H1 (cell line): ENCODE measurements at regions not wholly inside any gene's neighbourhood (a gene's known extent, or its start where the extent isn't known, plus 50 kb on each side); places are given as distances from the start of the nearest gene placed in this dataset.

Experiments
- CTCF ChIA-PET: fragments of 300-600 bp; sonication (Branson Sonifier 250); formaldehyde crosslinking; loops from one replicate; lab custom pipeline; 2021; ENCODE audit not compliant: partially characterized antibody; lab: Charles Lee
- POLR2A ChIA-PET: fragments of 300-600 bp; sonication (Branson Sonifier 250); formaldehyde crosslinking; loops from one replicate; lab custom pipeline; 2021; ENCODE audit warnings: inconsistent platforms; ENCODE audit not compliant: partially characterized antibody; lab: Charles Lee
- DNase-seq, 2 experiments: peaks; one replicate each; pipeline versions ENCODE4 v3.0.0 to v3.0.0-alpha.2; 2010 to 2022; ENCODE audit warnings: low spot score in 2 of 2, low read depth in 1 of 2, mixed read lengths in 1 of 2
- FAIRE-seq: peaks from 2 replicates; lab custom pipeline; 2011; peaks lifted over from hg19 to GRCh38; lab: Jason Lieb, UNC
- H2AFZ ChIP-seq: 2 replicates; pipeline ENCODE4 v1.8.1; 2012; ENCODE audit warnings: low read length, inconsistent platforms
- H2AK5ac ChIP-seq: 2 replicates; pipeline ENCODE4 v1.6.1; 2013; ENCODE audit warnings: low read depth, low read length
- H2BK120ac ChIP-seq: replicated peaks from 2 replicates; pipeline ENCODE3; 2013; ENCODE audit warnings: low read depth, low read length, inconsistent platforms
- H2BK12ac ChIP-seq: 2 replicates; pipeline ENCODE4 v1.6.1; 2013; ENCODE audit warnings: low read depth, low read length
- H2BK15ac ChIP-seq: 2 replicates; pipeline ENCODE4 v1.6.1; 2013; ENCODE audit warnings: low read length
- H2BK20ac ChIP-seq: 2 replicates; pipeline ENCODE4 v1.6.1; 2013; ENCODE audit warnings: low read length
- H2BK5ac ChIP-seq: 2 replicates; pipeline ENCODE4 v1.6.1; 2013; ENCODE audit warnings: low read depth, low read length
- H3K14ac ChIP-seq: 2 replicates; pipeline ENCODE4 v1.6.1; 2013; ENCODE audit warnings: inconsistent platforms; ENCODE audit not compliant: insufficient read length
- H3K18ac ChIP-seq: 2 replicates; pipeline ENCODE4 v1.6.1; 2013; ENCODE audit warnings: low read length; ENCODE audit errors: extremely low read depth
- H3K23ac ChIP-seq: 2 replicates; pipeline ENCODE4 v1.6.1; 2013; ENCODE audit warnings: inconsistent platforms; ENCODE audit not compliant: insufficient read length
- H3K23me2 ChIP-seq: 2 replicates; pipeline ENCODE4 v1.6.1; 2013; ENCODE audit warnings: low read depth, low read length
- H3K27ac ChIP-seq: 2 replicates; pipeline ENCODE4 v1.6.1; 2011; ENCODE audit warnings: low read depth, low read length, inconsistent platforms
- H3K27me3 ChIP-seq, 4 experiments: replicated peaks in 1 of 4; 1 replicate in 1 of 4; 2 replicates in 3 of 4; pipeline versions ENCODE4 v1.6.1 to v1.8.1; 2011 to 2013; ENCODE audit warnings: low read length in 3 of 4, mild to moderate bottlenecking in 3 of 4, inconsistent platforms in 2 of 4, mixed read lengths in 2 of 4, moderate library complexity in 1 of 4; ENCODE audit not compliant: control insufficient read depth in 3 of 4, insufficient read depth in 3 of 4; ENCODE audit errors: extremely low read depth in 1 of 4
- H3K36me3 ChIP-seq, 4 experiments: 2 replicates each; pipeline versions ENCODE4 v1.6.1 to v1.8.1; 2011 to 2013; ENCODE audit warnings: mild to moderate bottlenecking in 4 of 4, low read length in 3 of 4, moderate library complexity in 2 of 4, control low read depth in 1 of 4, inconsistent platforms in 1 of 4; ENCODE audit not compliant: insufficient read depth in 4 of 4, control insufficient read depth in 2 of 4
- H3K4ac ChIP-seq: replicated peaks from 2 replicates; pipeline ENCODE3; 2013; ENCODE audit warnings: low read length, low read depth, mixed read lengths, inconsistent platforms; ENCODE audit not compliant: insufficient read length
- H3K4me1 ChIP-seq, 4 experiments: replicated peaks in 1 of 4; 1 replicate in 1 of 4; 2 replicates in 3 of 4; pipeline versions ENCODE4 v1.6.1 to v1.8.1; 2011 to 2013; ENCODE audit warnings: low read length in 3 of 4, inconsistent platforms in 2 of 4, mixed read lengths in 1 of 4; ENCODE audit not compliant: insufficient read depth in 4 of 4, control insufficient read depth in 3 of 4
- H3K4me2 ChIP-seq, 2 experiments: 2 replicates each; pipeline versions ENCODE4 v1.6.1 to v1.8.1; 2011 to 2013; ENCODE audit warnings: low read depth in 2 of 2, low read length in 2 of 2, control low read depth in 1 of 2, inconsistent platforms in 1 of 2, mild to moderate bottlenecking in 1 of 2; ENCODE audit not compliant: insufficient read depth in 1 of 2
- H3K4me3 ChIP-seq, 4 experiments: fragments of 200-600, 300-600 bp in 1 of 4; sonication (generic), shearing (Covaris generic), sonication (Bioruptor Twin) in 1 of 4; 2 replicates each; pipeline versions ENCODE4 v1.5.1 to v1.8.1; 2011 to 2016; ENCODE audit warnings: low read length in 4 of 4, low read depth in 3 of 4, control low read depth in 2 of 4, inconsistent platforms in 2 of 4, mild to moderate bottlenecking in 2 of 4, mixed read lengths in 1 of 4, moderate library complexity in 1 of 4; ENCODE audit not compliant: insufficient read depth in 2 of 4; ENCODE audit errors: extremely low read depth in 1 of 4
- H3K56ac ChIP-seq: replicated peaks from 2 replicates; pipeline ENCODE3; 2013; ENCODE audit warnings: low read depth, mild to moderate bottlenecking, mixed read lengths, low read length, inconsistent platforms; ENCODE audit not compliant: insufficient read length
- H3K79me1 ChIP-seq: 2 replicates; pipeline ENCODE4 v1.6.1; 2013; ENCODE audit warnings: low read depth, low read length, control low read depth
- H3K79me2 ChIP-seq, 2 experiments: 2 replicates each; pipeline versions ENCODE4 v1.6.1 to v1.8.1; 2012 to 2013; ENCODE audit warnings: low read length in 2 of 2, mild to moderate bottlenecking in 2 of 2, inconsistent platforms in 1 of 2; ENCODE audit not compliant: insufficient read depth in 2 of 2, control insufficient read depth in 1 of 2
- H3K9ac ChIP-seq, 4 experiments: replicated peaks in 1 of 4; 1 replicate in 1 of 4; 2 replicates in 3 of 4; pipeline versions ENCODE4 v1.6.1 to v1.8.1; 2011 to 2013; ENCODE audit warnings: low read depth in 3 of 4, low read length in 3 of 4, control low read depth in 2 of 4, mild to moderate bottlenecking in 2 of 4, moderate library complexity in 2 of 4, inconsistent platforms in 1 of 4; ENCODE audit errors: extremely low read depth in 1 of 4
- H3K9me3 ChIP-seq, 2 experiments: 2 replicates each; pipeline versions ENCODE4 v1.6.1 to v1.8.1; 2012 to 2013; ENCODE audit warnings: mild to moderate bottlenecking in 2 of 2, moderate library complexity in 2 of 2, control low read depth in 1 of 2, inconsistent platforms in 1 of 2, low read depth in 1 of 2, low read length in 1 of 2, mixed read lengths in 1 of 2; ENCODE audit not compliant: insufficient read depth in 2 of 2
- H4K20me1 ChIP-seq, 2 experiments: replicated peaks in 1 of 2; 2 replicates each; pipeline versions ENCODE3 to v1.8.1; 2011 to 2013; ENCODE audit warnings: inconsistent platforms in 2 of 2, low read length in 2 of 2, mild to moderate bottlenecking in 1 of 2; ENCODE audit not compliant: insufficient read depth in 2 of 2, control insufficient read depth in 1 of 2
- H4K5ac ChIP-seq: 2 replicates; pipeline ENCODE4 v1.6.1; 2013; ENCODE audit warnings: low read length, low read depth, mixed read lengths, inconsistent platforms; ENCODE audit not compliant: insufficient read length
- H4K8ac ChIP-seq: 2 replicates; pipeline ENCODE4 v1.8.0; 2013; ENCODE audit warnings: mild to moderate bottlenecking, moderate library complexity, low read length, inconsistent platforms; ENCODE audit not compliant: insufficient read depth; ENCODE audit errors: extremely low read depth
- H4K91ac ChIP-seq: replicated peaks from 2 replicates; pipeline ENCODE3; 2013; ENCODE audit warnings: low read length, mixed read lengths, inconsistent platforms; ENCODE audit not compliant: insufficient read length
- CBX8 ChIP-seq: fragments of 300-800, 300-1000 bp; sonication (generic); IDR thresholded peaks from 2 replicates; pipeline ENCODE4 v1.7.1; 2016; ENCODE audit warnings: low read depth, low read length, borderline replicate concordance
- CREB1 ChIP-seq: IDR thresholded peaks from 2 replicates; pipeline ENCODE4 v1.6.1; 2012; ENCODE audit warnings: inconsistent platforms
- CTBP2 ChIP-seq: IDR thresholded peaks from 2 replicates; pipeline ENCODE4 v1.7.0; 2011; ENCODE audit warnings: borderline replicate concordance, mild to moderate bottlenecking, moderate library complexity, mixed read lengths, low read length; ENCODE audit not compliant: insufficient read depth, insufficient read length
- GTF2F1 ChIP-seq: IDR thresholded peaks from 2 replicates; pipeline ENCODE4 v1.6.1; 2012; ENCODE audit warnings: low read depth, low read length, improper control_type of control experiment, borderline replicate concordance
- KDM1A ChIP-seq: fragments of 200-600, 300-600 bp; sonication (generic); IDR thresholded peaks from 2 replicates; pipeline ENCODE4 v1.7.1; 2016; ENCODE audit warnings: mild to moderate bottlenecking, low read length, borderline replicate concordance
- RAD21 ChIP-seq, 2 experiments: IDR thresholded peaks in 1 of 2; conservative IDR thresholded peaks in 1 of 2; 2 replicates each; pipeline ENCODE4 v1.6.1; 2011; ENCODE audit warnings: low read depth in 2 of 2, low read length in 2 of 2, improper control_type of control experiment in 1 of 2, inconsistent platforms in 1 of 2, mild to moderate bottlenecking in 1 of 2, moderate library complexity in 1 of 2
- RBBP5 ChIP-seq: IDR thresholded peaks from 2 replicates; pipeline ENCODE4 v1.7.1; 2012; ENCODE audit warnings: low read depth, mild to moderate bottlenecking, inconsistent platforms, low read length, moderate library complexity, borderline replicate concordance
- RNF2 ChIP-seq: fragments of 200-900, 300-1000 bp; sonication (generic); IDR thresholded peaks from 2 replicates; pipeline ENCODE4 v1.7.1; 2016; ENCODE audit warnings: borderline replicate concordance, low read depth, mild to moderate bottlenecking, antibody characterized with exemption, low read length; ENCODE audit not compliant: poor library complexity, severe bottlenecking; ENCODE audit errors: missing control alignments
- SP4 ChIP-seq: IDR thresholded peaks from 2 replicates; pipeline ENCODE4 v1.6.1; 2012; ENCODE audit warnings: low read length, inconsistent platforms
- WGBS, 2 experiments: shearing (Covaris generic) in 1 of 2; methylation state at CpG; one replicate each; pipeline versions ENCODE4 v1.1.6 to v1.1.7; 2013 to 2015; ENCODE audit warnings: low lambda C conversion rate in 2 of 2, mixed read lengths in 2 of 2, inconsistent platforms in 1 of 2, low coverage in 1 of 2, missing lambda C conversion rate in 1 of 2; ENCODE audit not compliant: insufficient replicate concordance in 2 of 2, insufficient coverage in 1 of 2, insufficient read length in 1 of 2; ENCODE audit errors: extremely low coverage in 1 of 2, missing lambda C conversion rate in 1 of 2; 5-methylcytosine and 5-hydroxymethylcytosine counted together

DNA sequence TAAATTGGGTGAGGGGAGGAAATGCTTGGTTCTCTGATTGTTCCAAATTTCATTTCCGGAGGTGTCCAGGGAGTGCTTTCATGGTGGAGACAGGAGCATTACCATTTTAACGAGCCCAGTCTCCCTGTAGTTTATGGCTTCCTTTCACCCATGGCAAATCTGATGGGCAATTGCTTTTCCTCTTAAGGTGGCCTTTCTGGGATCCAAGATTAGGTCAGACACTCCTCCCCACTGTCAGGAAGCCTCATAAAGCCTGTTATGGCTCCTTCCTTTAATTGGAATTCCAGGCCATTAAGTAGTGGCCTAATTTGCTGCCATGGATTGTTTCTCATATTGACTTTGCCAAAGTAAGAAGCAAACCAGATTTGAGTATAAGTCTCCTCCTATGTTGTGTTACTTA lies 157.8 kb downstream of the PDCD6IP start:
- Histone ChIP-seq H2BK5ac (no peak overlapping the region), H2BK15ac (no peak overlapping the region), H3K9ac (no peak overlapping the region)
- DNase-seq: no peak
- TF ChIP-seq SP4 (no peak), CBX8 (no peak), GTF2F1 (no peak), CTBP2 (no peak), RAD21 (IDR thresholded peaks at IDR 0.05 in 1 of 2, conservative IDR thresholded peaks at IDR 0.05 in 1 of 2; ENCODE audit: low read depth in 2 of 2, low read length in 2 of 2) (no peak), CREB1 (no peak), RNF2 (no peak), KDM1A (no peak), RBBP5 (no peak)
- TF ChIP-seq, all 59 proteins: peak for 0
- H3K4me1 ChIP-seq: peaks cover 0 to 3% (median under 1%) of the 10 kb centered on the region in 4 experiments; a peak in 2 of 7 replicates
- H3K23me2 ChIP-seq: no peaks in the 10 kb centered on the region
- no peak overlapping the region; the same call in 1 of the 2 replicates for H2AFZ ChIP-seq
- H3K27me3 ChIP-seq: no peaks in the 10 kb centered on the region
- no peak overlapping the region for H3K4me3 ChIP-seq
- H4K5ac ChIP-seq: no peak overlapping the region
- H4K20me1 ChIP-seq: no peaks in the 10 kb centered on the region
- no peaks in the 10 kb centered on the region for H3K9me3 ChIP-seq
- WGBS, 2 experiments: 76% methylated on average over 2 of the region's 2 CpGs; no CpG with 5 or more reads in 1 of the 2 experiments
- no peak overlapping the region for H2BK120ac ChIP-seq
- no peak overlapping the region for H4K91ac ChIP-seq
- no peak overlapping the region for H2BK12ac ChIP-seq
- H3K23ac ChIP-seq: no peak overlapping the region
- no peak overlapping the region for H3K4ac ChIP-seq
- H2AK5ac ChIP-seq: no peak overlapping the region
- no peaks in the 10 kb centered on the region for H3K79me2 ChIP-seq
- no peak overlapping the region for H4K8ac ChIP-seq
- no peak overlapping the region for H3K4me2 ChIP-seq
- no peaks in the 10 kb centered on the region for H3K79me1 ChIP-seq
- no peak overlapping the region for H2BK20ac ChIP-seq
- H3K18ac ChIP-seq: no peak overlapping the region
- H3K36me3 ChIP-seq: no peaks in the 10 kb centered on the region
- ChIA-PET POLR2A (no interaction called here), CTCF (interaction anchor here (1.4 to 4.0 kb wide), 5 partner anchors 41 to 305 kb away, joined by 3 to 18 read pairs (median 4); no protein-coding TSS in a partner anchor)
- no peak for FAIRE-seq
- H3K27ac ChIP-seq: no peak overlapping the region
- no peak overlapping the region for H3K14ac ChIP-seq
- no peak overlapping the region for H3K56ac ChIP-seq
